ENCODE measurements at regions not wholly inside any gene's neighbourhood (a gene's known extent, or its start where the extent isn't known, plus 50 kb on each side); places are given as distances from the start of the nearest gene placed in this dataset.

DNA sequence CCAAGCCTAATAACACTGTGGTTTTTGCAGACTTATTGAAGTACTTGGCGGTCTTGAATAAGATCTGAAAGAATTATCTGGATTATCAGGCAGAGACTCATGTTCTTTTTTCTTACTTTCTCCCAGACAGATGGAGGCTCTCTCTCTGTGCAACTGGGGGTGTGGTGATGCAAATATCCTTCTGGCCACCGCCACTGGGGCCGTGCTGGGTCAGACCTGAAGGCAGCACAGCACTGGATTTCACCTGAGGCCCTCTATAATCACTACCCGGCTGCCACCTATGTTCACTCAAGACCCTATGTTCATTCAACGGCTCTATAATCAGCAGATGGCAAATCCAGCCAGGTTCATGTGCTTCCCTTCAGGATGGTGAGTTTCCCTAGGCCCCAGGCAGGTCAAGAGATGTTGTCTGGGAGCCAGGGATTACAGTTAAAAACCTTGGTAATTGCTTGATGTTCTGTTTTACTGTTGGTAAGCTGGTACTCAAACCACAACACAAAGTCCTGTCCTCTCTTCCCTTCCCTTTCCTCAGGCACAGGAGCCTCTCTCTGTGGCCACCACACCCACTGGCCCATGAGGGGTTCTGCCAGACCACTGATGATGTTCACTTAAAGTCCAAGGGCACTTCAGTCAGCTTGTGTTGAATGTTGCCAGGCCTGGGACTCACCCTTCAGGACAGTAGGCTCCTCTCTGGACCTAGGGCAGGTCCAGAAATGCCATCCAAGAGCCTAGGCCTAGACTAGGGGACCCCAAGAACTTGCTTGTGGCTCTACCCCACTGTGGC, 205.3 kb upstream of the GCFC2 start:
- TF ChIP-seq, protein P1, sequence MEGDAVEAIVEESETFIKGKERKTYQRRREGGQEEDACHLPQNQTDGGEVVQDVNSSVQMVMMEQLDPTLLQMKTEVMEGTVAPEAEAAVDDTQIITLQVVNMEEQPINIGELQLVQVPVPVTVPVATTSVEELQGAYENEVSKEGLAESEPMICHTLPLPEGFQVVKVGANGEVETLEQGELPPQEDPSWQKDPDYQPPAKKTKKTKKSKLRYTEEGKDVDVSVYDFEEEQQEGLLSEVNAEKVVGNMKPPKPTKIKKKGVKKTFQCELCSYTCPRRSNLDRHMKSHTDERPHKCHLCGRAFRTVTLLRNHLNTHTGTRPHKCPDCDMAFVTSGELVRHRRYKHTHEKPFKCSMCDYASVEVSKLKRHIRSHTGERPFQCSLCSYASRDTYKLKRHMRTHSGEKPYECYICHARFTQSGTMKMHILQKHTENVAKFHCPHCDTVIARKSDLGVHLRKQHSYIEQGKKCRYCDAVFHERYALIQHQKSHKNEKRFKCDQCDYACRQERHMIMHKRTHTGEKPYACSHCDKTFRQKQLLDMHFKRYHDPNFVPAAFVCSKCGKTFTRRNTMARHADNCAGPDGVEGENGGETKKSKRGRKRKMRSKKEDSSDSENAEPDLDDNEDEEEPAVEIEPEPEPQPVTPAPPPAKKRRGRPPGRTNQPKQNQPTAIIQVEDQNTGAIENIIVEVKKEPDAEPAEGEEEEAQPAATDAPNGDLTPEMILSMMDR (conservative IDR thresholded peaks at IDR 0.05; ENCODE audit: low read length): no peak
- TF ChIP-seq EZH2phosphoT487 (IDR thresholded peaks at IDR 0.05; ENCODE audit: borderline replicate concordance): no peak
